ENCODE measurements at regions not wholly inside any gene's neighbourhood (a gene's known extent, or its start where the extent isn't known, plus 50 kb on each side); places are given as distances from the start of the nearest gene placed in this dataset.

GRCh38 chr6:109258129-109258528, 124.1 kb downstream of the CD164 start:
- TF ChIP-seq EZH2phosphoT487 (IDR thresholded peaks at IDR 0.05) = no peak
- TF ChIP-seq EZH2 (IDR thresholded peaks at IDR 0.05) = no peak
- TF ChIP-seq CTCF (IDR thresholded peaks at IDR 0.05) = no peak
